ENCODE measurements at regions not wholly inside any gene's neighbourhood (a gene's known extent, or its start where the extent isn't known, plus 50 kb on each side); places are given as distances from the start of the nearest gene placed in this dataset.

DNA sequence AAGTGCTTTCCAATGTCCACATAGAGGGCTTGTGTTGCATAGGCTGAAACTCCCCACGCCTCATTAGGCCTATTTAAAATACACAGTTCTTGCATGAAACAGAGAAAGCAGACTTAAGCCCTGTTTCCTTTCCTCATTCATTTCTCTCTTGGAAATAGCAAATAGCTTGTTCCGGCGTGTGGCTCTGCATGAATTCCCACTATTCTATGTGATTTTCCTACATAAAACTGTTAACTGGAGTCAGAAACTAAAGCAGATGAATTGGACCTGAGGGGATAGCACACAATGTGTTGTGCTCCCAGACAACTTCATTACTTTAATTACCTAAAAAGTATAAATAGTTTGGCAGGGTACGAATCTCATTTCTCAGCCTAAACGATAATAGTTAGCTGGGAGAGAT is 981.5 kb downstream of the SORCS1 start:
- DNase-seq (ENCODE audit: low spot score), result no peak

DNA sequence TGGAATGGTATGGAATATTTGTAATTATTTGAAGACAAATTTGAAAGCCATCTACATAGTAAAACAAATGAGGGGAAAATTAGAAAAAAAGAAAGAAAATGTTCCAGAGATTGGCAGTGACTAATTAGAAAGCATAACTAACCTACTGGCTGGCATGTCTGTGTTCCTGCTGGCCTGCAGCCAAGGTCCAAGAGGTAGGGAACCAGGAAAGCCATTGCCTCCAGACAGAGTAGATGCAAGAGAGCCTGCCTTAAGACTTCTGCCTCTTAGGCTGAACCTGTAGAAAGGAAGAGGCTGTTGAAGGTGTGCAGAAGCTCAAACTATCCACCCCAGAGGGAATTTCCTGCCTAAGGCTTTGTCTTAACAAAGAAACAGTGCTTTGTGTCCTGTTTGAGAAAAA is 982.0 kb downstream of the SORCS1 start:
- DNase-seq (ENCODE audit: low spot score), result no peak

DNA sequence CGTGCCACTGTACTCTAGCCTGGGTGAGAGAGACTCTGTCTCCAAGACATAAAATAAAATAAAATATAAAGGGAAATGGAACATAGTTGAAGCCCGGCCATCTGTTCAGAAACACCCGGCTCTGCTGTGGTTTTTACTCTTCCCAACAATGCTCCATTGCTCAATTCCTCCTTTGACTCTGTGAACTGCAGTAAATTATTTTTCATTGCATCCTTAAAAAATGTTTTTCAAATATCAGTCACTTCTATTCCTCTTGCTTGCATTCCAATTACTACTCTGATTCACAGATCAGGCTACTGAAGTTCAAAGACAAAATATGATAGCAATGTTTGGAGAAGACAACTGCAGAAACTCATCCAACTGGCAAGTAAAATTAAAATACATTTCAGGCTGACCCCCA is 983.0 kb downstream of the SORCS1 start:
- DNase-seq (ENCODE audit: low spot score), result no peak

DNA sequence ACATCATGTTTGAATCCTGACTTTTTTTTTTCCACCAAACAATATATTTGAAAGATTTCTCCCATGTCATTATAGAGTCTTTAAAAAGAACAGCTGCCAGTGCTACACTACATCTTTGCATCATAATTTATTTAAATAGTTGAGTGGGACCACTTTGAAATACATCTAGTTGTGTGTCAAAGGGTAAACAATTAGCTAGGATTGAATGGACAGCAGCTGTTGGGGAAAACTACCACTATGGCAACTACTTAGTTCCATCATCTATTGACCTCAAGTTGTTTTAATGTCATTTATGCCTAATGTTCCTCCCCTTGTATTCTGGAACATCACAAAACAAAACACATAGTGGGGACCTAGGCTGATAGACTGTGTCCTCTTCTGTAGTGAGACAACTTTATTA is 985.1 kb downstream of the SORCS1 start:
- DNase-seq (ENCODE audit: low spot score), result no peak

DNA sequence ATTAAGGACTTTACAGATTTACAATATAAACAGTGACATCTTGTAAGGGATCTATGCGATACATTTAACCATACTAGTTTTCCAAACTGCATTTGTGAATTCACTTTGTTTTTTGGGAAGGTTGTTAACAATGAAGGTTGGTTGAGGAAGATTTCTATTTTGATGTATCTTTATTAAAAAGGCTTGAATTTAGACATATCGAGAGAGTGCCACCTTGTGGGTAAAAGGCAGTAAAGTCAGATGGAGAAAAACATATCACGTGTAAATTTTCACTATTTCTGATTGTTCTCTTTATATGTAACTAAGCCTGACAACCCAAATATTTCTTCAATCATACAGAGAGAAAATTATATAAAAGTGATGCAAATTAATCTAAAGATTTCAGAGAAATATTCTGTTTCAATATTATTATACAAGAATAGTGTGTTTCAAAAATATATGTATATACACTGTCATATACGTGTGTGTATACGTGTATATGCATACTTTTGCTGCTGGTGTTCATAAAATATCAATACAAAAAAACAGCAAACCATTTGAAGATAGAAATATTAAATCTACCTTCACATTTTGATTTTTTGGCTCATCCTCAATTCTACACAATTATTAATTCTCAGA is 988.6 kb downstream of the SORCS1 start:
- DNase-seq (ENCODE audit: low spot score), result no peak

DNA sequence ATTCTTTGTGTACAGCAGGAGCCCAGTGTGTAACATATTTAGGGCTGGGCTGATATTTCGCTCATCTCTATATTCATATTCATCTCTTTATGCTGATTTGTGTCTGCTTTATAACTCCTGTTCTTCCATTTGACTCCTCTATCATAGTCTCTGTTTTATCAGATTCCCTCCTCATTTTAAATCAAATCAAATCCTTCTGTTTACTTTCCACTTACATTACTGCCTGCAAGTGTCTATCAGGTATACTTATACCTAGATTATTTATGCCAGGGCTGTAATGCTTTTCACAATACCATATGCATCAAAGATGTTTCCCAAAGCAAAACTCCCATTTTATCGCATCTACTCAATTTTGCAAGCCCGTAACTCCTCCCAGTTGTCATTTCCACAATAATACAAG is 990.7 kb downstream of the SORCS1 start:
- DNase-seq (ENCODE audit: low spot score), result no peak

DNA sequence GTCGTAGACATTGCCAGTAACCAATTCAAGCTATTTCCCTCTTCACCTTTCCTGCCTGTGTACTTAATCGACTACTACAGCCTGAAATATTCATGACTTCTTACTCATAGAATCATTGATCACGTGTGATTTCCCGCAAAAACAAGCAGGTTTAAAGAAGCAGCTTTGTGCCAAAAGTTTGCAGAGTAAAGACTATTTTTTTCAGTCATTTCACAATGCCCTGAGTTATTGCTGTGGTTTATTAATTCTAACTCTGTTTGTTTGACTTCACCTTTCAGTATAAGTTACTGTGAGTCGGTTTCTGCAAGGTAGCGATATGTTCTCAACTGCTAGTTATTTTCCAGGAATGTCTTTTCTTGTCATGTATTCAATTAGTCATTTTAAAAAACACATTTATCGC is 995.3 kb downstream of the SORCS1 start:
- DNase-seq (ENCODE audit: low spot score), result no peak

DNA sequence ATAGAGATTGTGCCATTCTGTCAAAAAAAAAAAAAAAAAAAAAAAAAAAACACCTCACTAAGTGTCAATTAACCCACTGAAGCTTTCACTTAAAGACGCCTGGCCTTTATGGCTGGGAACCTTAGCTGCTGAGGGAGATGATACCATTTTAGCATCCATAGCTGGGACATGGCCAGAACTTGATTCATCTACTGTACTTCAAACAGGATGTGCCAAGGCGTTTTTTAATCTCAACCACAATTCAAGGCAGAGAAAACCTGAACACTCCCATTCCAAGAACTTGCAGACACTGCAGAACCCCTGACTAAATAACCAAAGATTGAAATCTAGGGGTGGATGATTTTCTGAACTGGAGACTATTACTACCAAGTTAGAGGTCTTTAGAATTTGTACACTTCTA is 996.6 kb downstream of the SORCS1 start:
- DNase-seq (ENCODE audit: low spot score), result no peak

DNA sequence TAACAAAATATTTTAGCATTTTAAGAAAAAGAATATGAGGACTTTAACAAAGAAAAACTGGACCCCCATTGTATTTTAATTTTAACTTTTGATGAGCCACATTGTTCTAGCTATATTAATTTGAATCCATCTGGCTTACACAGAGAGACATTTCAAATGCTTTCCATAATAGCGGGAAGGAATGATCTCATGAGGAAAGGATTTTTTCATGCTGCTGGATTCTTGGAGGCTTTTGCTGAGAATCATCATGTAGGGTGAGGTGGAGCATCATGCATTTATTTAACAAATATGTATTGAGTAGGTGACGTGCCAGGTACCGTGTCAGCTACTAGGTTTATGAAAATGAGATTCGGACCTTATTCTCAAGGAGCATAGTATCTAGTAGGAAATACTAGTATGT is 1006.3 kb downstream of the SORCS1 start:
- DNase-seq (ENCODE audit: low spot score), result no peak

DNA sequence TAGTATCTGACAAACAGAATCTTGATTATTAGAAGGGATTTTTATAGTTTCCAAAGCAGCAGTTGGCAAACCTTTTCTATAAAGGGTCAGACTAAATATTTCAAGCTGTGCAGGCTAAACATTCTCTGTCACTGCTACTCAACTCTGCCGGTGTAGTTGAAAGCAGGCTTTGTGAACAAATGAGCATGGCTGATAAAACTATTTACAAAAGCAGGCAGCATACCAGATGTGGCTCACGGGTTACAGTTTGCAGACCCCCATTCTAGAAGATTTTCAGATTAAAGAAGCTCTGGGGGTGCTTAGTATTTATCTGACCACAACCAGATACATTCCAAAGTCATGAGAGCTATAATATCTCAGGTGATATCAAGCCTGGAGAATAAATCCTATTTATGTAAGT is 1017.5 kb downstream of the SORCS1 start:
- DNase-seq (ENCODE audit: low spot score), result no peak

DNA sequence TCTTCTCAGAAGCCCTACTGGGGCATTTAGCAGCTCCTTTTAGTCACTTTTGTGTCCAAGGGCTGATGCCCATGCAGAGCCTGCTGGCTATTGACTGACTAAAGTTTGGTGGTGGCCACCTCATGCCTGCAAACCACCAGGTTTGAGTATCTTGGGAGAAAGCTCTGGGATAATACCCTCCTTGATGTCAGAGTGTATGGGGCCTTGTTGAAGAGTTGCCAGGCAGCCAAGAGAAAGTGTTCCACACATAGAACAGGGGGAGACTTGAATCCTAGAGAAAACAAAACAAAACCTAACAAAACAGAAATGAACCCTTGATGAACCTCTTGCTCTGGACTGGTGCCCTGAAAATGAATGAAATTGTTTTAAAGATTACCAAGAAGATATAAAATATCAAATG is 1024.6 kb downstream of the SORCS1 start:
- DNase-seq (ENCODE audit: low spot score), result no peak

DNA sequence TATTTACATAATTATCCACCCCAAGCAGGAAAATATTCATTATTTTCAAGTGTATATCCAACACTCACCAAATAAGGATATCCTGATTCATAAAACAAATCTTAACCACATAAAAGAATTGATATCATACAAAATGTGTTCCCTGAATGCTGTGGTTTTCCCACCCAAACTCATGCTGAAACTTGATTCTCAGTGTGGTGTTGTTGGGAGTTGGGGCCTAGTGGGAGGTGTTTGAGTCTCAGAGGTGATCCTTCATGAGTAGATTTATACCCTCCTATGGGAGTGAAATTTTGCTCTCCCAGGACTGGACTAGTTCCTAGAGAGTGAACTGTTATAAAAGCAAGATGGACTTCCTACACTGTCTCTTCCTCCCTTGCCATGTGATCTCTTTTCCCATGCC is 1028.3 kb downstream of the SORCS1 start:
- no peak for DNase-seq (ENCODE audit: low spot score)

DNA sequence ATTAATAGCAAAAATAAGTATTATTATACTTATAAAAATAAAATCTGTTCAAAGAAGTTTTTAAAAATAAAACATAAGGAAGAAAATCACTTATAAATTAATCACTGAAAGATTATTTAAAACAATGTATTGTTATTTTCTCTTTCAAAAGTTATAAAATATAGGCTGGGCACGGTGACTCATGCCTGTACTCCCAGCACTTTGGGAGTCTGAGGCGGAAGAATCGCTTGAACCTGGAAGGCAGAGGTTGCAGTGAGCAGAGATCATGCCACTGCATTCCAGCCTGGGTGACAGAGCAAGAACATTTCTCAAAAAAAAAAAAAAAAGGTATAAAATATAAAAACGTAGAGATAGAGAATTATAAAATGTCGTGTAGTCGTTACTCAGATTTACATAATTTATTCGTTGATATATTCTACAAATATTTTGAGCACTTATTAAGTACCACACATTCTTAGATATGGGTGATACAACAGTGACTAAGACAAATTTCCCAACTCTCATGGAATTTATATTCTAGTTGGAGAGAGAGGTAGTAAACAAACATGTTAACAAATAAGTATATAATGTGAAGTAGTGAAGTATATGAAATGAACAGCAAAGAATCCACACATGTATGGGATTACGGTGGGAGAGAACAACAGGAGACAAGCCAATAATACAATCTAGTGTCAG is 1030.0 kb downstream of the SORCS1 start:
- DNase-seq (ENCODE audit: low spot score), result no peak

DNA sequence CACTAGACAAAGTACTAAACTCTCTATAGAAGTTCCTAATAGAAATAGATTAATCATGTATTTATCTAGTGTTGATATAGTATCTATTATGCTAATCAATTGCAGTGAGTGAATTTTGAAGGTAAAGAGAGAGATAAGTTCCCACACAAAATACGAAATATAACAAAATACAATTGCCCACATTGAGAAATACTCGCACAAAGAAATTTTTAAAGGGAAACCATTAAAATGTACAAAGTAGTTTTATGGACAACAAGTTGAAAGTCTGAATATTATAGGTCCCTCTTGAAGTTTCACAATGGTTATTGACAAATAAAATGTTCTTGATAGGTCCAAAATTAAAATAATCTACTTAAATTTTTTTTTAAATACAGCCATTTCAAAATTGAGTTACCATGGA is 1031.1 kb downstream of the SORCS1 start:
- DNase-seq (ENCODE audit: low spot score), result no peak

DNA sequence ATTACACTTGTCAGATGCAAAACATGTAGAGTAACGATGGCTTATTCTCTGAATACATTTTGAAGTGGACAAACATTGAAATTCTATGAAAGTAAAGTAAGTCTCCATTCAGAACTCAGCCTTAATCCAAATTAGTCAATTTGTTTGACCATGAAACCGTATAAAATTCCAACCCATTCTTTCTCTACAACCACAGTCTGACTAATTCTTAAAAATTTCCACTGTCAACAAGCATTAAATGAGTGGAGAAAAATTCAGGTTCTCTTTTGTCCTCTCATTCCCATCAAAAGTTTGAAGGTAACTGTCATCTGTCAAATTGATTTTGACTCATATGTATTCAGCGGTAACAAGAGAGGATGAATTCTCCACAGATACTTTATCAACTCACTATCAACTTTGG is 1031.5 kb downstream of the SORCS1 start:
- DNase-seq (ENCODE audit: low spot score), result no peak

DNA sequence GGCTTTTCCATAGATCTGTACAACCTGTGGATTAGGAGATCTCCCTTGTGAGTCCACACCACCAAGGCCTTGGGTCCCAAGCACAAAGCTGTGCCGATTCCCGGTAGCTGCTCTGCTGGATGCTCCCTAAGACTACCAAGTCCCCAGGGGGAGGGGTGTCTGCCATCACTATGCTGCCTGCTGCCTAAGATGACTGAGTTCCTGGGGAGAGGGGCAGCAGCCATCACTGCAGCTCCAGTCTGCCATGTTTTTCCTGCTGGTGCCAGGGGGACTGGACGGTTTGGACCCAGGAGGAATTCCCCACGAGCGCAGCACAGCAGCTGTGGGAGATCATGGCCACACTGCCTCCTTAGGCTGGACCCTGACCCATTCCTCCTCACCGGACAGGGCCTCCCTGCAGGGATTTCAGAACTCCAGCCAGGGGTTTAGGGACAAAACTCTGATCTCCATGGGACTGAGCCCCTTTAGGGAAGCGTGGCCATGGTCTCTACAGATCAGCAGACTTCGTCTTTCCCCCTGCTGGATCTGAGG is 1049.8 kb downstream of the SORCS1 start:
- DNase-seq (ENCODE audit: low spot score), result no peak

DNA sequence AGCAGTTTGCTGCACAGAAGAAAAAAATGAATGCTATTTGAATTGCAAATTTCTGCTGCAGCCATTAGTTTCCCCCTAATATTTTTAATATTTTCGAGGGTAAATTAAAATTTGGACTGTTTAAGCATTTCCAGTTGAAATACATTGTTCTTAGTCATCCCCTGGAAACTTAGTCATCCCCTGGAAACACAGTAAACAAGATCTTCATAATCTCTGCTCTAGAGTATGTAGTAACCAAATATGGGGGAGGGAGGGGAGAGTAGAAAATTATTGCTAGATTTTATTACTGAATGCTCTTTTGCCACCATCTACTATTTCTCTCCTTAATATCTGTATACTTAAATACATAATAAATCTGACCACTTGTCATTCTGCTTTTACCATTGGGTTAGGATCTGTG is 1053.3 kb downstream of the SORCS1 start:
- DNase-seq (ENCODE audit: low spot score), result no peak

DNA sequence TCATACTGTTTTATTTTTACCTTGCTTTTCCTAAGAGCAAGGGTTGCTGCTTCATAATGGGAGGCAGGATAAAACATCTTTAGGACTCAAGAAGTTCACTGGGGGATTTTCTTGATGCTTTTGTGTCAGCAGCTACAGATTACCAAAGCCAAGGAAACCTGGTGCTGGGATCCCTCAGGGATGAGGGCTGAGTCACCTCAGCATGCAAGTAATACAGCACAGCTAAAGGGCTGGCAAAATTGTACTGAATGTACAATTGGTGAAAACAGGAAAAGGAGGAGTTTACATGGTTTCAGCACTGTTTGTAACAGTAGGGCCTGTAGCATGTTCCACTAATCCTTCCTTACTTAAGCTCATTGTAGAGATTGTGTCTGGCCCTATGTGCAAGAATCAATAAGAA is 1056.8 kb downstream of the SORCS1 start:
- DNase-seq (ENCODE audit: low spot score), result no peak

DNA sequence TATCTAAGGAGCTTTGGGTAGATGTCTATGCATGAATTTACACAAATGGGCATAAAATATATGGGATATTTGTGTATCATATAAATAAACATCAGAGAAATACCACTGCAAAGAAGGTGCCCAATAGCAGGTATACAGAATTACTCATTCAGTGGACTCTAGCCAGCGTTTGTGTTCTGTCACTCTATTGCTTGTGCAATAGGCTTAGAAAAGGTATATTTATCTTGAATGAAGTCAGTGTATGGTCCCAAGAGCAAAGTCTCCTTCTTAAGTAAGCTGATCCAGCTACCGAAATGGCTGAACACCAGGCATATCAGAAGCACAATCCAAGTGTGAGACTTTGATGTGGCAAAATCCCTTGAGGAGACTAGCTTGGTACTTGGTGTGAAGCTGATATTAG is 1058.4 kb downstream of the SORCS1 start:
- DNase-seq (ENCODE audit: low spot score), result no peak

DNA sequence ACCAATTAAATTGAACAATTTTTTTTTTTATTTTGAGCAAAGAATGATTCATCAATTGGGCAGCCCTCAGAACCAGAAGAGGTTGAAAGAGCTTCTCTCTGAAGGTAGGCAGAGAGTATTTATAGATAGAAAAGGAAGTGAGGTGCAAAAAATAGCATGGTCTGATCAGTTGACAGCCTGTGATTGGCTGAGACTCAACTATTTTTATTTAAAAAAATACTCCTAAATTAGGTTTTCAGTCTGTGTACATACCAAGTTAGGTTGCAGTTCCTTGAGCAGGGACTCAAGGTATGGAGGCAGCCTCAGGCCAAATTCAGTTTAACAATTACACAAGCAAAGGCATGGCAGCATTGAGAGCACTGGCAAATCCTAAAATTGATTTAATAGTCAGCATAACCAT is 1074.7 kb downstream of the SORCS1 start:
- no peak for DNase-seq (ENCODE audit: low spot score)

DNA sequence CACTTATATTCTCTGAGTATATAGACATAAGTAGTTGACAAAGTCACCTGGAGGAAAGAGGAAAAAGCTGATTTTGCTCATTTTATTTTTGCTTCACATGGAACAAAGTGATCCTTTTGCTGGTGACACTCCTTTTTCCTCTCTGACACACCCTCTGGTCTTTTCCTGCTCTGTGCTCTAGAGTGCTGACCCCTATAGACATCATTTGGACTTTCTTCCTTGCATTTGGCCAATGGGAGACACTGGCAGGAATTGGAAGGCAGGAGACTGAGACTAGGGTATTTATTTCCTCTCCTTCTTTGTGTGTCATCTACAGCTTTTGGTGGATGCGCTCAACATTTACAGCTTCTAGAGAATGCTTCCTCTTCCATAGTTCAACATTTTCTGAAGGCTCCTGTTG is 1078.1 kb downstream of the SORCS1 start:
- DNase-seq (ENCODE audit: low spot score), result no peak

DNA sequence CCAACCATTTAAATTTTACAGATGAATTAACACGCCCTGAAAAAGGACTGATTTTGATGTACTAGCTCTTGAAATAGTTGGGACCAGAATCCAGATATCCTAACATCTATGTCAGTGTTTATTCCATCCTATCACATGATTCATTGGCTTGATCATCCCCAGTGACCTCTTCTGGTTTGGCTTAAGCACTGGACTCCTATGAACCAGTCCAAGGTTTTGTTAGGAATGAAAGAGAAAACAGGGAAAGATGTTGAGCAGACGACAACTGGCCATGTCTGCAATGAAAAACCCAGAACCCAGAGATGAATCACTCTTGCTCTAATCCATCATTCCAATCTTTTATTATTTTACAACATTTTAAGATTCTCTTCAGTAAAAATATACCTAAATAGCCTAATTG is 1080.9 kb downstream of the SORCS1 start:
- no peak for DNase-seq (ENCODE audit: low spot score)

DNA sequence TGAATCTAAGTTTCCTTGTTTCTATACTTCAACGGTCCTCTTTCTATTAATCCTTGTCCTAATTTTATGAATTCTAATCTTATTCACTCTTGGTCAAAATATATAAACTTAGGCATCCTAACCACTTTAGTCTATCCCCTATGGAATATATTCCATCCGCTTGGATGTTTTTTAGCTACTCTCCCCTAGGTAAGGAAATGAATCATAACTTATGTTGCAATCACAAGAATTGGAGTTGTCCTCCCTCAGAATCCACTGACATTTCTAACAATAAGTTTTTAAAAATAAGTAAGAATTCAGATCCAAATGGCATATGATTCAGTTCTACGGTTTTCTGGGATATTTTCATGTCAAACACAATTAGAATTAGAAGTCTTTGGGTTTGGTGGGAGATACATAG is 1081.6 kb downstream of the SORCS1 start:
- DNase-seq (ENCODE audit: low spot score), result no peak

DNA sequence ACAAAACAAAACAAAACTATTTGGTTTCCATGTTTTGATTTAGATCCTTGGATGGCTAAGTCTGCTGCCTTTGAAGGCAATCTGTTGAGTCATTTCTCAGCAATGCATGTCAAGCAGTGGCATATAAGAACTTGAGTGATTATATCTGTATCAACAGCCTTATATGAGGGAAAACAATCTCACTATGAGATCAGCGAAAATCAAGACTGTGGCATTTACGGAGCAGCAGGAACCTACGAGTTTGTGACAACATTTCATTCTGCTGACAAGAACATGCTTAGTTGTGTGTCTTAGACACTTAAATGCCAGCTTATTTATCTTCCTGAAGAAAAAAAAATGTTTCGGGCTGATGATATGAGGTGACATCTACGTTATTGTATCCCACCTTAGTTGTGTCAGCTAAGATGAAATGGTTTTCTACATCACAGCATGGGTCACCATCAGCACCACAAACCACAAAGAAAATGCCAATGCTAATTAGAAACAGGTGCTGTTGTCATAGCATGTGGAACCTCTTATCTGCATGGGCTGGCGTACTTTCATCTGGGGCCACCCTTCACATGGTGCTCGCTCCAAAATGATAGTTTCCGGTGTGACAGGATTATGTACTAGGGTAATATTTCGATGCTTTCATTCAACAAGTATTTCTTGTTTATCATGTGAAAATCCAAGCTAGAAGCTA is 1085.5 kb downstream of the SORCS1 start:
- no peak for DNase-seq (ENCODE audit: low spot score)
